Stromal cell of bone marrow (primary cell): ENCODE measurements at regions not wholly inside any gene's neighbourhood (a gene's known extent, or its start where the extent isn't known, plus 50 kb on each side); places are given as distances from the start of the nearest gene placed in this dataset.

Experiments used
- DNase-seq: peaks from one replicate; pipeline ENCODE4 v3.0.0-alpha.2; 2012; ENCODE audit warnings: low read depth

GRCh38 chr12:92000597-92000996 is 145.0 kb downstream of the BTG1 start:
- no peak for DNase-seq

GRCh38 chr12:91999823-92000222 is 145.8 kb downstream of the BTG1 start:
- DNase-seq, result no peak

GRCh38 chr12:91998316-91998715 is 147.3 kb downstream of the BTG1 start:
- no peak for DNase-seq

- DNase-seq, result no peak
Measured at GRCh38 chr12:91994208-91994797, 151.3 kb downstream of the BTG1 start.

- DNase-seq, result no peak
Measured at GRCh38 chr12:91993287-91994017, 152.2 kb downstream of the BTG1 start.

- DNase-seq, result no peak
Measured at GRCh38 chr12:91991399-91992187, 154.1 kb downstream of the BTG1 start.

GRCh38 chr12:91990525-91990924 is 155.1 kb downstream of the BTG1 start:
- peak; percentile 58 for DNase-seq

- DNase-seq, result no peak
Measured at GRCh38 chr12:91989143-91989542, 156.5 kb downstream of the BTG1 start.

- no peak for DNase-seq
Measured at GRCh38 chr12:91988086-91988923, 157.3 kb downstream of the BTG1 start.

- DNase-seq, result no peak
Measured at GRCh38 chr12:91986084-91986483, 159.6 kb downstream of the BTG1 start.

GRCh38 chr12:91985002-91985787 is 160.5 kb downstream of the BTG1 start:
- DNase-seq, result no peak

- no peak for DNase-seq
Measured at GRCh38 chr12:91984556-91984955, 161.1 kb downstream of the BTG1 start.

GRCh38 chr12:91983935-91984334 is 161.7 kb downstream of the BTG1 start:
- DNase-seq, result no peak

GRCh38 chr12:91982946-91983345 is 162.7 kb downstream of the BTG1 start:
- DNase-seq, result no peak

GRCh38 chr12:91980389-91980821 is 165.2 kb downstream of the BTG1 start:
- no peak for DNase-seq

- DNase-seq, result no peak
Measured at GRCh38 chr12:91978143-91978542, 167.5 kb downstream of the BTG1 start.

- no peak for DNase-seq
Measured at GRCh38 chr12:91975891-91976290, 169.8 kb downstream of the BTG1 start.

- no peak for DNase-seq
Measured at GRCh38 chr12:91974541-91975085, 171.0 kb downstream of the BTG1 start.

- no peak for DNase-seq
Measured at GRCh38 chr12:91973813-91974212, 171.8 kb downstream of the BTG1 start.

- DNase-seq, result no peak
Measured at GRCh38 chr12:91972896-91973295, 172.8 kb downstream of the BTG1 start.

- DNase-seq, result no peak
Measured at GRCh38 chr12:91968777-91969171, 176.9 kb downstream of the BTG1 start.
